IMR-90 (cell line): ENCODE measurements at regions not wholly inside any gene's neighbourhood (a gene's known extent, or its start where the extent isn't known, plus 50 kb on each side); places are given as distances from the start of the nearest gene placed in this dataset.

Source experiments
- POLR2A ChIP-seq: IDR thresholded peaks from 2 replicates; pipeline ENCODE4 v1.6.1; 2012; ENCODE audit warnings: mild to moderate bottlenecking, low read depth, low read length
- TF ChIP-seq, protein P1 (sequence below): conservative IDR thresholded peaks from 2 replicates; pipeline ENCODE4 v1.5.1; 2012; ENCODE audit warnings: mild to moderate bottlenecking, low read depth, low read length, improper control_type of control experiment
- TF ChIP-seq, protein P2 (sequence below): fragments of 150-350 bp; IDR thresholded peaks from 2 replicates; pipeline ENCODE4 v1.6.1; 2017; ENCODE audit warnings: mild to moderate bottlenecking, antibody characterized with exemption, low read length, low read depth

DNA sequence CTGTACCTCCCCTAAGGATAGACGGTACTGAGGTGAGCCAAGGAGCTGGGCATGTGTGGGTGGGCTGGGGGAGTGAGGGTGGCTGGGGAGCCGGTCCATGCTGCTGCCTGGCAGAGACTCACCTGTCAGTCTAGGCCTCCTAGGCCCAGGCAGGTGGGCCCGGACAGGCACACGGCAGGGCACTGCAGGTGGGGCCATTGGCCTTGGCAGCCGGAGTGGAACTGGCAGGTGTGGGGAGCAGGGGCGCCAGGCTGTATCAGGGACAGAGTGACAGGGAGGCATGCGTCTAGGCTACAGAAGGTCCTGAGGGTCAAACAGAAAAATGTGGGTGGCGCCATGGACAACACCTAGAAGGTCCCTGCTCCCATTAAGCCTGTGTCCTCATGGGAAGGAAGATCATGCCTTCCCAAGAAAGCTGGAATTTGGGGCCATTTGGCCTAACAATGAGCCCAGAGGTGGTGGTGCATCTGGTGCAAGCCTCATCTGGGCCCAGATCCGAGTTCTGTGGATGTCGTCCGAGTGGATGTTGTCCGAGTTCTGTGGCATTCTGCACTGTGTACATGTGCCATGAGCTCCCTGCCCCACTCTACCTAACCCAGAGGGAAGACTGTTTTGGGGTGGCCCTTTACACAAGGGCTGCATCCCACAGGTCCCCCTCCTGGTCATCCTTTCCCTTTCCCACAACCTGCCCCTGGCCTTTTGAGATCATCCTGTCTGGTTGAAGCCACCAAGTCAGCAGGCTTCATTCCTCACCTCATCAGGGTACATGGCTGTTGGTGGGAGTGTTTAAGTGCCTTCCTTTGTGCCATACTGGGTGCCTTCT lies 249.7 kb downstream of the GLI2 start:
- TF ChIP-seq, protein P1, sequence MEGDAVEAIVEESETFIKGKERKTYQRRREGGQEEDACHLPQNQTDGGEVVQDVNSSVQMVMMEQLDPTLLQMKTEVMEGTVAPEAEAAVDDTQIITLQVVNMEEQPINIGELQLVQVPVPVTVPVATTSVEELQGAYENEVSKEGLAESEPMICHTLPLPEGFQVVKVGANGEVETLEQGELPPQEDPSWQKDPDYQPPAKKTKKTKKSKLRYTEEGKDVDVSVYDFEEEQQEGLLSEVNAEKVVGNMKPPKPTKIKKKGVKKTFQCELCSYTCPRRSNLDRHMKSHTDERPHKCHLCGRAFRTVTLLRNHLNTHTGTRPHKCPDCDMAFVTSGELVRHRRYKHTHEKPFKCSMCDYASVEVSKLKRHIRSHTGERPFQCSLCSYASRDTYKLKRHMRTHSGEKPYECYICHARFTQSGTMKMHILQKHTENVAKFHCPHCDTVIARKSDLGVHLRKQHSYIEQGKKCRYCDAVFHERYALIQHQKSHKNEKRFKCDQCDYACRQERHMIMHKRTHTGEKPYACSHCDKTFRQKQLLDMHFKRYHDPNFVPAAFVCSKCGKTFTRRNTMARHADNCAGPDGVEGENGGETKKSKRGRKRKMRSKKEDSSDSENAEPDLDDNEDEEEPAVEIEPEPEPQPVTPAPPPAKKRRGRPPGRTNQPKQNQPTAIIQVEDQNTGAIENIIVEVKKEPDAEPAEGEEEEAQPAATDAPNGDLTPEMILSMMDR: no peak
- TF ChIP-seq, protein P2, sequence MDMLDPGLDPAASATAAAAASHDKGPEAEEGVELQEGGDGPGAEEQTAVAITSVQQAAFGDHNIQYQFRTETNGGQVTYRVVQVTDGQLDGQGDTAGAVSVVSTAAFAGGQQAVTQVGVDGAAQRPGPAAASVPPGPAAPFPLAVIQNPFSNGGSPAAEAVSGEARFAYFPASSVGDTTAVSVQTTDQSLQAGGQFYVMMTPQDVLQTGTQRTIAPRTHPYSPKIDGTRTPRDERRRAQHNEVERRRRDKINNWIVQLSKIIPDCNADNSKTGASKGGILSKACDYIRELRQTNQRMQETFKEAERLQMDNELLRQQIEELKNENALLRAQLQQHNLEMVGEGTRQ: no peak
- TF ChIP-seq POLR2A: no peak
